GM12875 (cell line): ENCODE measurements at regions not wholly inside any gene's neighbourhood (a gene's known extent, or its start where the extent isn't known, plus 50 kb on each side); places are given as distances from the start of the nearest gene placed in this dataset.

Experiments
- H3K4me3 ChIP-seq: one replicate; pipeline ENCODE4 v1.5.1; 2011; ENCODE audit warnings: low read depth, low read length, control low read depth
- CTCF ChIP-seq: IDR thresholded peaks from 2 replicates; pipeline ENCODE4 v1.5.1; 2011; ENCODE audit warnings: low read depth, mild to moderate bottlenecking, control low read depth, inconsistent platforms, low read length, moderate library complexity, borderline replicate concordance; ENCODE audit not compliant: insufficient read depth

- TF ChIP-seq CTCF = no peak
These were observed 186.8 kb downstream of the FAT3 start for GRCh38 chr11:92411431-92411830.

GRCh38 chr11:92413757-92414513 lies 189.3 kb downstream of the FAT3 start:
- no peak for TF ChIP-seq CTCF
- H3K4me3 ChIP-seq = no peak overlapping the region

More at GRCh38 chr11:92411431-92411830, 186.8 kb downstream of the FAT3 start:
- H3K4me3 ChIP-seq = no peak overlapping the region

GRCh38 chr11:92416971-92417725 lies 192.5 kb downstream of the FAT3 start:
- no peak overlapping the region for H3K4me3 ChIP-seq
- TF ChIP-seq CTCF = no peak

- no peak for TF ChIP-seq CTCF
- no peak overlapping the region for H3K4me3 ChIP-seq
These were observed 198.8 kb downstream of the FAT3 start for GRCh38 chr11:92423115-92424034.

- no peak for TF ChIP-seq CTCF
- no peak overlapping the region for H3K4me3 ChIP-seq
These were observed 199.7 kb downstream of the FAT3 start for GRCh38 chr11:92424281-92424680.

- no peak overlapping the region for H3K4me3 ChIP-seq
- TF ChIP-seq CTCF = no peak
These were observed 200.5 kb downstream of the FAT3 start for GRCh38 chr11:92425127-92425526.
